ELF-1 (cell line): ENCODE measurements at regions not wholly inside any gene's neighbourhood (a gene's known extent, or its start where the extent isn't known, plus 50 kb on each side); places are given as distances from the start of the nearest gene placed in this dataset.

Source experiments
- DNase-seq: peaks from one replicate; pipeline ENCODE4 v3.0.0-alpha.2; 2016; ENCODE audit warnings: low read depth, low spot score

GRCh38 chr9:105828171-105828570, 133.8 kb downstream of the TMEM38B start:
- DNase-seq = no peak

- no peak for DNase-seq
Observed at GRCh38 chr9:105828596-105829213, 134.4 kb downstream of the TMEM38B start.

GRCh38 chr9:105830461-105830860, 136.1 kb downstream of the TMEM38B start:
- DNase-seq = no peak

- no peak for DNase-seq
Observed at GRCh38 chr9:105832096-105832710, 137.9 kb downstream of the TMEM38B start.

GRCh38 chr9:105833271-105833975, 139.1 kb downstream of the TMEM38B start:
- no peak for DNase-seq

GRCh38 chr9:105834404-105834803, 140.1 kb downstream of the TMEM38B start:
- no peak for DNase-seq

- DNase-seq = peak; percentile 17
Observed at GRCh38 chr9:105835721-105836120, 141.4 kb downstream of the TMEM38B start.

GRCh38 chr9:105836936-105837660, 142.8 kb downstream of the TMEM38B start:
- DNase-seq = no peak

- no peak for DNase-seq
Observed at GRCh38 chr9:105841562-105841961, 147.2 kb downstream of the TMEM38B start.

GRCh38 chr9:105842023-105842644, 147.8 kb downstream of the TMEM38B start:
- no peak for DNase-seq

GRCh38 chr9:105846825-105847224, 152.5 kb downstream of the TMEM38B start:
- DNase-seq = no peak

- DNase-seq = no peak
Observed at GRCh38 chr9:105850852-105851500, 156.6 kb downstream of the TMEM38B start.

GRCh38 chr9:105854026-105854782, 159.9 kb downstream of the TMEM38B start:
- DNase-seq = no peak

GRCh38 chr9:105854783-105855724, 160.7 kb downstream of the TMEM38B start:
- no peak for DNase-seq

- no peak for DNase-seq
Observed at GRCh38 chr9:105855987-105856386, 161.6 kb downstream of the TMEM38B start.

GRCh38 chr9:105858006-105858690, 163.8 kb downstream of the TMEM38B start:
- no peak for DNase-seq

GRCh38 chr9:105858877-105859276, 164.5 kb downstream of the TMEM38B start:
- DNase-seq = no peak

- no peak for DNase-seq
Observed at GRCh38 chr9:105859428-105860091, 165.2 kb downstream of the TMEM38B start.
